Stimulated activated CD4-positive, alpha-beta T cell treated with anti-CD3 and anti-CD28 coated beads, Interleukin-12 subunit alpha, Interleukin-12 subunit beta, amount 100 ng/mL, for 48 hours (primary cell): ENCODE measurements at regions not wholly inside any gene's neighbourhood (a gene's known extent, or its start where the extent isn't known, plus 50 kb on each side); places are given as distances from the start of the nearest gene placed in this dataset.

Experiments
- DNase-seq, 3 donors: peaks; one replicate each; pipeline ENCODE4 v3.0.0-alpha.2; 2020; ENCODE audit warnings: low read depth in 2 of 3, low spot score in 1 of 3

- DNase-seq: no peak
These were observed 129.7 kb downstream of the TDRD15 start for GRCh38 chr2:21253311-21254027.

GRCh38 chr2:21254170-21254965 lies 130.6 kb downstream of the TDRD15 start:
- DNase-seq: no peak

- no peak for DNase-seq
These were observed 132.2 kb downstream of the TDRD15 start for GRCh38 chr2:21256006-21256405.

- no peak for DNase-seq
These were observed 133.9 kb downstream of the TDRD15 start for GRCh38 chr2:21257621-21258020.

- DNase-seq: no peak
These were observed 134.3 kb downstream of the TDRD15 start for GRCh38 chr2:21258082-21258481.

- no peak for DNase-seq
These were observed 136.5 kb downstream of the TDRD15 start for GRCh38 chr2:21260311-21260710.

DNA sequence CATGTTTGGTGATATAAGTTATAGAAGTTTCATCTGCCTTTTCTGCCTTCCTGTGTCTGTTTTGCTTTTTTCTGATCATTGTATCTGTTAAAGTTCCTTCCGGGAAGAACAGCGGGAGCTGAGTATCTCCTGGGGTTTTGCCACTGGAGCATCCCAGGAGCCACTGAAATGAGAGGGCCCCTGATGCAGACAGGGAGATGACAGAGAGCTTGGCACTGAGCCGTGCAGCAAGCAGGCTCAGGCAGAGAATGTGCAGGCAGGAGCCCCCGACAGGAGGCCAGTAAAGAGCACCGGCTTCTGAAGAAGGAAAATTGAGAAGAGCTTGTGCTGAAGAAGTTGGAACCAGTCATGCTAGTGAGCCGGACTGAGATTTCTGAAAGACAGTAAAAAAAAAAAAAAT lies 137.8 kb downstream of the TDRD15 start:
- DNase-seq: no peak

DNA sequence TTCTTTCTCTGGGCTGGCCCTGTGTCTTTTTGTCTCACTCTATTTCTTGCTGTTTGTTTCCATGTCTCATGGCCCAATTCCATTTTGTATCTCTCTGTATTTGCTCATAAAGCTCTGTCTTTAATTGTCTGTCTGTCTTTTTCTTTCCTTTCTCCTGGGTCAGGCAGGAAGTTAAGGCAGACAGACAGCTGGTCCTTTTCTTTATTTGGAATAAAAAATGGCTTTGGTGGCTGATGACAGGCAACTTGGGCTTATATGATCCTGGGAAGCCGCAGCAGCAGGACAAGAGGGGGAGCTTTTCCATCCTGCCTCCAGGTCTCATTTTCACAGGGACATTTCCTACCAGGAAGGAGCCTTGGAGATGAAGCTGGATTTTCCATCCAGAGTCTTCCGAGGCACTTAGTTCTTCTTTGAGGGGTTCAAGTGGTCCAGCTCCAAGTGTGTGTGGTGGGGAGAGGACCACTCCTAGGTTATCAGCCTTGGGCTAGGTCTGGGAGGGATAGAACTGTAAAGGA lies 138.7 kb downstream of the TDRD15 start:
- DNase-seq: no peak

DNA sequence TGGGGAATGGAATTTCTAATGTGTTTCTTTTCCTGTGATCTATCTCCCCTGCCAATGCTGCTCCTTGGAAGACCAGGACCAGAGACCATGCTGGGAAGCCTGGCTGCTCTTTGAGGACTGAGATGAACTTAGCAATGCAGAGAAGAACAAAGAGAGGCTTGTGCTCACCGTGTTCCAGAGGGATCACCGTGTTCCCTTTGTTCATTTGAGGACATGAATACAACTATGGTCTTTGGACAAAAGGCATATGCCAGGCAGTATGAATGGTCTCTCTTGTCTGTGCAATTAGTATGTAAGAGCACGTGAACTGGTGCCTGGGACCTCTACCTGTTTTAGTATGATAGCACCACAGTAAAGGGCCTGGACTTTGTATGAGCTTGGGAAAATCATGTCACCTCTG lies 139.9 kb downstream of the TDRD15 start:
- no peak for DNase-seq

DNA sequence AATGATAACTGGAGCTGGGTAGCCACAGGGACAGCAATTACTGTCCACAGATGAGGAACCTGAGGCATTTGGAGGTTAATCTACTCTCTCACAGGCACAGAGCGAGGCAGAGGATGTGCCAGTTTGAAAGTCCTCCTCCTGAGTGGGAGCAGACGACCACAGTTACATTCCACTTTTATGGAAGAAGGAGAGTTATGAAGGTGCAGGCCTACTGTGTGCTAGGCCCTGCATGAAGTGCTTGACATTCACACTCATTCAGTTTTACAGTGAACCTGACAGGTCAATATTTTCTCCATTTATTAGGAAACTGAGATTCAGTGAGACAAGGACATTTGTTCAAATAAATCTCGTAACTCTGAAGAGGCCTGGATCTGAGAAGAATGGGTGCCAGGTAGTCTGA lies 142.0 kb downstream of the TDRD15 start:
- no peak for DNase-seq

DNA sequence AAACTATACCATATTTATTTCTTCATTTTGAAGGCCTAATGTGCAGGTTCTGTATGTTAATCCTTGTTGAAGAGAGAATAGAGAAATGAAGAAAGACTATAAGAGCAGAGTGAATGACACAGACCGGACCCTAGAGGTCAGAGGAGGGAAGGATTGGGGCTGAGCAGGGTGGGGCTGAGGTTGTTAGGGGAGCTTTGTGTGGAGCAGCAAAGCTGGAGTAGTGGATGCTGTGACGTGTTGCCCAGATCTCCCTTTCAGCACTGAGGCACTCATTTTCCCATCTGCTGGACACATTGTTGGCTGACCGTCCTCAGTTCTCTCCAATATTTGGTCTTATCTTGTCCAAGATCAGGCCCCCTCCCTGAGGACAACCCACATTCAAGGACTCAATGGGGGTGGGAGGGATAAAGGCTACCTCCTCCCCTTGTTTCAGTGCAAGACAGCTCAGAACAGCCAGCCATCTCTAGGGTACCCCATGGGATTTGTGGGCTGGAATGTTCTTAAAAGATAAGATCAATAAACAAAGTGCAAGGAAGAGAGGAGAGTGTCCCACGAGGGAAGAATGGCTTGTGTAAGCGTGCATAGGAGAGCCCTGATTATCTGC lies 143.6 kb downstream of the TDRD15 start:
- no peak for DNase-seq

DNA sequence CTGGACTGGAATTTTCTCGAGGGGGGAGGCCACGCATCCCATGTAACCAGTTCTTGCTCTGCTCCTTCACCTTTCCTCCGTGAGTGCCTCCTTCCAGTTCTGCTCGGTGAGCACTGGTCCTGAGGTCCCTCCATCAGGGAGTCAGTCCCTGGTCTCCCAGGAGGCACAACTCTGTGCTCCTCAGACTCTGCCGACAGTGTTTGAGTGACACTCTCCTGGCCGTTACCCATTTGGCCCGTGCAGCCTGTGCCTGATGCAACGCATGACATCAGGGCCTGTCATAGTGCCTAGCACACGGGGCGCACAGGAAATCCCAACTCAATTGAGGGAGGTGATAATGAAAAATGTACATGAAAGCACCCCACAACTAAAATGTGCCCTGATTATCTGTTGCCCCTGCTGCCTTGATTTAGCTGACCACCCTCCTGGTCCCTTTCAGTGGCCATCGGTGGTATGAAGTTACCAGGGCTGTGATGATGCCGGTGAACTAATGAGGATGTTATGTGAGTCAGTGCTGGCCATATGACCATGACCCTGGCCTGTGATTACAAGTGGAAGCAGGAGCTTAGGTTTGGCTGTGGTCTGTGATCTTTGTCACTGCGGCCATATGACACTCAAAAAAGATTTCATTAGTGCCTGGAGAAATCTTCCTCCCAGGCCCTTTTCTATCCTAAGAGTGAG lies 144.6 kb downstream of the TDRD15 start:
- DNase-seq: no peak

DNA sequence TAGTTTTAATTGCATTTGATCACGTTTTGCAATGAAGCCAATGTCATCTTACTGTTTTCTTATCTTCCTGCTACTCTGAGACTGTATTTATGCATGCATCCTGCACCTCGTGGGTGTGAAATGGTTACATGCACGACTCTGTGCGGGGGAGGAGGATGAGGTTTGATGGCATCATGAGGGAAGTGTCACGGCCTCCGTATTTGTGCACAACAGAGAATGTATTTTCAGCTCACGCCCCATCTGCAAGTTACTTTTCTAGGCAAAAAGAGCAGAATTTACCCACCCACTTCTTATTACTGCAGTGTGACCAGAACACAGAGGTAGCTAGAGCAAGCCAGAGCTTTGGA lies 145.1 kb downstream of the TDRD15 start:
- no peak for DNase-seq

- no peak for DNase-seq
These were observed 145.6 kb downstream of the TDRD15 start for GRCh38 chr2:21269382-21269781.

DNA sequence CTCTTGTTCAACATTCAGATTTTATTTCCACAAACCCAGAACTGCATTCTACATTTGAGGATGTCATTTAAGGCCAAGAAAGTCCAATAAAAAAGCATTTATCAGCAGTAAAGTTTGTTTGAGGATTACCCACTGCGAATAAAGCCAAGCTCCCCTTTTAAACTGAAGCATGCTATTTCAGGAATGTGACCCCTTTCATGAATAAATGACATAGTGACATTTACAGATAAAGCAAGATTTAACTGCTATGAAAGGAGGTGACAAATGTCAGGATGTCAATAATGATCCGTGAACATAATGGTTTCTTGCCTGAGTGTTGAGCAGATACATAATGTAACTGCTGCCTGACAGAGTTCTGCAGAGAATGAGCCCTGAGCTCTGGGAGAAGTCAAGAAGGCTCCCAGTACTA lies 146.3 kb downstream of the TDRD15 start:
- DNase-seq: no peak

DNA sequence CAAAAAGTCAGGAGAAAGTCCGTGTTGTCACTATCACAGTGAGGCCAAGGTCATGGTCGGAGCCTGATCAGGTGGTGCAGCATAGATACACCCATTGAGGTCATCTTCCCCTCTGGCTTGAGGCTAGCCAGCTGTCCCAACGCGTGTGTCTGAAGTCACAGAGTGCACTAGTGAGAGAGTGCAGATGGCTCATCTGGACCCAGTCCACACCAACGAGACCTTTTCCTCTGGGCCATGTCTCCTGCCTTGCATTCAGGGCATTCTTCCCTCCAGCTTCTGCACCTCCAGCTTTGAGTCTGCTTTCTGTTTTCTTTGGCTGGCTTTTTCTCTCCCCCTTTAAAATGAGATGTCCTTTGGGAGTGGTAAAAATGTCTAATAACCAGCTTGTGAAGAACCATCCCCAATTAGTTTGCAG lies 146.9 kb downstream of the TDRD15 start:
- DNase-seq: no peak

- no peak for DNase-seq
These were observed 152.4 kb downstream of the TDRD15 start for GRCh38 chr2:21276163-21276562.

GRCh38 chr2:21277068-21278056 lies 153.6 kb downstream of the TDRD15 start:
- DNase-seq: no peak

- DNase-seq: no peak
These were observed 155.8 kb downstream of the TDRD15 start for GRCh38 chr2:21279525-21279924.

- no peak for DNase-seq
These were observed 157.0 kb downstream of the TDRD15 start for GRCh38 chr2:21280793-21281192.
